H9 (cell line): ENCODE measurements at regions not wholly inside any gene's neighbourhood (a gene's known extent, or its start where the extent isn't known, plus 50 kb on each side); places are given as distances from the start of the nearest gene placed in this dataset.

Source experiments
- DNase-seq: peaks from one replicate; pipeline ENCODE4 v3.0.0-alpha.2; 2017
- H2AFZ ChIP-seq: one replicate; pipeline ENCODE4 v1.6.1; 2013; ENCODE audit warnings: mild to moderate bottlenecking, low read length, control low read depth, moderate library complexity
- H2AK5ac ChIP-seq: 2 replicates; pipeline ENCODE4 v1.6.1; 2013; ENCODE audit warnings: low read length, control low read depth, mixed read lengths; ENCODE audit not compliant: insufficient read length
- H2BK120ac ChIP-seq: one replicate; pipeline ENCODE4 v1.6.1; 2013; ENCODE audit warnings: low read depth, mild to moderate bottlenecking, low read length, control low read depth, inconsistent platforms; ENCODE audit not compliant: poor library complexity, severe bottlenecking
- H2BK12ac ChIP-seq: 2 replicates; pipeline ENCODE4 v1.6.1; 2013; ENCODE audit warnings: low read length, control low read depth, mixed read lengths, low read depth; ENCODE audit not compliant: insufficient read length
- H2BK15ac ChIP-seq: 2 replicates; pipeline ENCODE4 v1.6.1; 2013; ENCODE audit warnings: low read depth, low read length, control low read depth
- H2BK20ac ChIP-seq: one replicate; pipeline ENCODE4 v1.6.1; 2013; ENCODE audit warnings: low read depth, mild to moderate bottlenecking, low read length, control low read depth, inconsistent platforms; ENCODE audit not compliant: poor library complexity, severe bottlenecking
- H2BK5ac ChIP-seq: 2 replicates; pipeline ENCODE4 v1.6.1; 2013; ENCODE audit warnings: low read length, control low read depth, mixed read lengths; ENCODE audit not compliant: insufficient read length
- H3K14ac ChIP-seq: 2 replicates; pipeline ENCODE4 v1.6.1; 2013; ENCODE audit warnings: low read length, control low read depth; ENCODE audit not compliant: insufficient read depth
- H3K18ac ChIP-seq: 2 replicates; pipeline ENCODE4 v1.6.1; 2013; ENCODE audit warnings: low read depth, mild to moderate bottlenecking, mixed read lengths, low read length, control low read depth; ENCODE audit not compliant: insufficient read length
- H3K23ac ChIP-seq: 2 replicates; pipeline ENCODE4 v1.6.1; 2013; ENCODE audit warnings: low read length, control low read depth, mixed read lengths, low read depth; ENCODE audit not compliant: insufficient read length
- H3K23me2 ChIP-seq: 2 replicates; pipeline ENCODE4 v1.6.1; 2013; ENCODE audit warnings: low read depth, mild to moderate bottlenecking, mixed read lengths, low read length, control low read depth; ENCODE audit not compliant: insufficient read length, poor library complexity, severe bottlenecking
- H3K27ac ChIP-seq: 2 replicates; pipeline ENCODE4 v1.5.1; 2013; ENCODE audit warnings: low read length, control low read depth, mixed read lengths, low read depth; ENCODE audit not compliant: insufficient read length
- H3K27me3 ChIP-seq: 2 replicates; pipeline ENCODE4 v1.6.1; 2013; ENCODE audit warnings: low read length, control low read depth, inconsistent platforms; ENCODE audit not compliant: insufficient read depth
- H3K4ac ChIP-seq: 2 replicates; pipeline ENCODE4 v1.6.1; 2013; ENCODE audit warnings: low read depth, mild to moderate bottlenecking, control low read depth, inconsistent platforms, low read length, moderate library complexity
- H3K4me1 ChIP-seq: 2 replicates; pipeline ENCODE4 v1.6.1; 2013; ENCODE audit warnings: low read length, control low read depth, inconsistent platforms; ENCODE audit not compliant: insufficient read depth
- H3K4me2 ChIP-seq: 2 replicates; pipeline ENCODE4 v1.6.1; 2013; ENCODE audit warnings: low read length, control low read depth, mixed read lengths; ENCODE audit not compliant: insufficient read length, insufficient read depth
- H3K56ac ChIP-seq: 2 replicates; pipeline ENCODE4 v1.6.1; 2013; ENCODE audit warnings: low read depth, mild to moderate bottlenecking, mixed read lengths, low read length, control low read depth; ENCODE audit not compliant: insufficient read length
- H3K79me1 ChIP-seq: 2 replicates; pipeline ENCODE4 v1.6.1; 2013; ENCODE audit warnings: low read depth, mild to moderate bottlenecking, moderate library complexity, low read length, control low read depth, inconsistent platforms; ENCODE audit not compliant: insufficient read depth, poor library complexity, severe bottlenecking
- H3K79me2 ChIP-seq: 2 replicates; pipeline ENCODE4 v1.6.1; 2013; ENCODE audit warnings: low read length, control low read depth, inconsistent platforms; ENCODE audit not compliant: insufficient read depth
- H3K9ac ChIP-seq: 2 replicates; pipeline ENCODE4 v1.6.1; 2013; ENCODE audit warnings: low read length, control low read depth, mixed read lengths; ENCODE audit not compliant: insufficient read length; ENCODE audit errors: extremely low read depth
- H3K9me3 ChIP-seq: one replicate; pipeline ENCODE4 v1.6.1; 2013; ENCODE audit warnings: low read depth, low read length, inconsistent platforms; ENCODE audit not compliant: control insufficient read depth
- H3T11ph ChIP-seq: one replicate; pipeline ENCODE4 v1.6.1; 2013; ENCODE audit warnings: mild to moderate bottlenecking, low read length, control low read depth, inconsistent platforms
- H4K20me1 ChIP-seq: one replicate; pipeline ENCODE4 v1.6.1; 2013; ENCODE audit not compliant: control insufficient read depth, insufficient read length, insufficient read depth
- H4K5ac ChIP-seq: 2 replicates; pipeline ENCODE4 v1.6.1; 2013; ENCODE audit warnings: low read depth, mild to moderate bottlenecking, mixed read lengths, low read length, control low read depth; ENCODE audit not compliant: insufficient read length
- H4K8ac ChIP-seq: replicated peaks from 2 replicates; pipeline ENCODE4 v1.6.1; 2013; ENCODE audit warnings: low read length, control low read depth, mixed read lengths, low read depth; ENCODE audit not compliant: insufficient read length
- H4K91ac ChIP-seq: 2 replicates; pipeline ENCODE4 v1.6.1; 2013; ENCODE audit warnings: low read depth, mild to moderate bottlenecking, moderate library complexity, mixed read lengths, low read length, control low read depth; ENCODE audit not compliant: insufficient read length
- H3K27ac Mint-ChIP-seq, 3 experiments: 2 replicates in 2 of 3; 3 replicates in 1 of 3; pipeline ENCODE4 v1.8.0; 2020 to 2021; ENCODE audit warnings: mixed read lengths in 3 of 3, mild to moderate bottlenecking in 1 of 3, moderate library complexity in 1 of 3
- H3K27me3 Mint-ChIP-seq: 2 replicates; pipeline ENCODE4 v1.8.0; 2021; ENCODE audit warnings: low read depth, mild to moderate bottlenecking, moderate library complexity, mixed read lengths
- H3K36me3 Mint-ChIP-seq, 3 experiments: 2 replicates in 2 of 3; 3 replicates in 1 of 3; pipeline ENCODE4 v1.8.0; 2020 to 2021; ENCODE audit warnings: low read depth in 3 of 3, mixed read lengths in 3 of 3; ENCODE audit not compliant: insufficient read depth in 1 of 3
- H3K4me1 Mint-ChIP-seq, 2 experiments: 2 replicates each; pipeline ENCODE4 v1.8.0; 2020; ENCODE audit warnings: mixed read lengths in 2 of 2
- H3K4me3 Mint-ChIP-seq, 2 experiments: 2 replicates in 1 of 2; 3 replicates in 1 of 2; pipeline ENCODE4 v1.8.0; 2020 to 2021; ENCODE audit warnings: mild to moderate bottlenecking in 2 of 2, mixed read lengths in 2 of 2, moderate library complexity in 1 of 2
- H3K9me3 Mint-ChIP-seq, 2 experiments: 2 replicates in 1 of 2; 3 replicates in 1 of 2; pipeline ENCODE4 v1.8.0; 2020; ENCODE audit warnings: mild to moderate bottlenecking in 2 of 2, mixed read lengths in 2 of 2, moderate library complexity in 1 of 2
- WGBS: extraction: QIAGEN DNeasy Blood & Tissue Kit; methylation state at CpG from one replicate; pipeline ENCODE4 v1.1.7; 2013; ENCODE audit warnings: missing lambda C conversion rate, low lambda C conversion rate, mixed read lengths; ENCODE audit not compliant: insufficient read length; ENCODE audit errors: extremely low coverage; 5-methylcytosine and 5-hydroxymethylcytosine counted together
- TF ChIP-seq, protein P1 (sequence below): fragments of 200-600 bp; sonication (generic); conservative IDR thresholded peaks from 3 replicates; pipeline ENCODE4 v1.8.0; 2021; ENCODE audit warnings: antibody characterized with exemption, mild to moderate bottlenecking

DNA sequence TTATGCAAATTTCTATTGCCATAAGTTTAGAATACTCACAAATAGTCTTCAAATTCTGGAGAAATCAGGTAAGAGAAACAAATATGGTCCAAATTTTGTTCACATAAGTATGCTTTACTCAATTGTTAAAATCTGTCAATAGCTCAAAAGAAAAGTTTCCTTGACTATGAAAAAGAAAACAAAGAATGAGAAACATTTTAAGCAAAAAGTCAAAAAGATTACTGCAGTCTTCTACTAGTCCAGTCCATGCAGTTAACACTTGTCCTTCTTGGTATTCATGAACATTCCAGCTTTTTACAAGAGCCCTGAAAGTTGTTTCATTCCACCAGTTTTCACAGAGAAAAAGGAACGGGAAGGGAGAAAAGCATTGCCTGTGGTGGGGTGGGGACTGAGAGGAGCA lies 54.7 kb upstream of the ZXDA start:
- H3K9ac ChIP-seq: no peak overlapping the region
- Mint-ChIP-seq H3K36me3 (peaks cover 0 to 18% (median 15%) of the 10 kb centered on the region in 3 experiments; a peak in 3 of 7 replicates), H3K27ac (no peak overlapping the region), H3K27me3 (no peaks in the 10 kb centered on the region; the same call in none of the 2 replicates), H3K4me1 (no peaks in the 10 kb centered on the region), H3K9me3 (peaks cover 79 to 88% of the 10 kb centered on the region in 2 experiments), H3K4me3 (no peak overlapping the region)
- peaks cover 70% of the 10 kb centered on the region for H3K9me3 ChIP-seq
- no CpG with 5 or more reads among the region's 1 CpG for WGBS
- H3T11ph ChIP-seq: no peak overlapping the region
- no peak overlapping the region for H2AFZ ChIP-seq
- no peak overlapping the region for H2BK20ac ChIP-seq
- H3K23ac ChIP-seq: no peak overlapping the region
- no peak overlapping the region for H3K27ac ChIP-seq
- TF ChIP-seq, protein P1, sequence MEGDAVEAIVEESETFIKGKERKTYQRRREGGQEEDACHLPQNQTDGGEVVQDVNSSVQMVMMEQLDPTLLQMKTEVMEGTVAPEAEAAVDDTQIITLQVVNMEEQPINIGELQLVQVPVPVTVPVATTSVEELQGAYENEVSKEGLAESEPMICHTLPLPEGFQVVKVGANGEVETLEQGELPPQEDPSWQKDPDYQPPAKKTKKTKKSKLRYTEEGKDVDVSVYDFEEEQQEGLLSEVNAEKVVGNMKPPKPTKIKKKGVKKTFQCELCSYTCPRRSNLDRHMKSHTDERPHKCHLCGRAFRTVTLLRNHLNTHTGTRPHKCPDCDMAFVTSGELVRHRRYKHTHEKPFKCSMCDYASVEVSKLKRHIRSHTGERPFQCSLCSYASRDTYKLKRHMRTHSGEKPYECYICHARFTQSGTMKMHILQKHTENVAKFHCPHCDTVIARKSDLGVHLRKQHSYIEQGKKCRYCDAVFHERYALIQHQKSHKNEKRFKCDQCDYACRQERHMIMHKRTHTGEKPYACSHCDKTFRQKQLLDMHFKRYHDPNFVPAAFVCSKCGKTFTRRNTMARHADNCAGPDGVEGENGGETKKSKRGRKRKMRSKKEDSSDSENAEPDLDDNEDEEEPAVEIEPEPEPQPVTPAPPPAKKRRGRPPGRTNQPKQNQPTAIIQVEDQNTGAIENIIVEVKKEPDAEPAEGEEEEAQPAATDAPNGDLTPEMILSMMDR: no peak
- H3K18ac ChIP-seq: no peak overlapping the region
- H3K4me1 ChIP-seq: no peaks in the 10 kb centered on the region
- no peak for DNase-seq
- H3K79me1 ChIP-seq: no peaks in the 10 kb centered on the region
- no peak overlapping the region for H4K8ac ChIP-seq
- no peak overlapping the region for H2BK5ac ChIP-seq
- no peaks in the 10 kb centered on the region for H3K23me2 ChIP-seq
- no peak overlapping the region for H3K56ac ChIP-seq
- no peaks in the 10 kb centered on the region for H3K27me3 ChIP-seq
- H4K20me1 ChIP-seq: no peaks in the 10 kb centered on the region
- H2BK120ac ChIP-seq: no peak overlapping the region
- H2BK12ac ChIP-seq: no peak overlapping the region
- H2BK15ac ChIP-seq: no peak overlapping the region
- H2AK5ac ChIP-seq: no peak overlapping the region
- no peaks in the 10 kb centered on the region for H3K79me2 ChIP-seq
- H4K5ac ChIP-seq: no peak overlapping the region
- no peak overlapping the region for H3K14ac ChIP-seq
- H3K4ac ChIP-seq: no peak overlapping the region
- no peak overlapping the region for H4K91ac ChIP-seq
- no peak overlapping the region for H3K4me2 ChIP-seq
